PC-3 (cell line): ENCODE measurements at regions not wholly inside any gene's neighbourhood (a gene's known extent, or its start where the extent isn't known, plus 50 kb on each side); places are given as distances from the start of the nearest gene placed in this dataset.

ENCODE experiments used
- ATAC-seq: fragments of 200-7000 bp; cut with Tn5 transposase; 2 replicates; pipeline ENCODE4 v1.9.1; 2020; ENCODE audit warnings: mild to moderate bottlenecking, moderate library complexity
- BruUV-seq: library from RNA; stranded (reverse); fragments of 400-500 nt; replicated peaks from 2 replicates; lab custom pipeline; 2021; lab: Mats Ljungman, UMichigan
- CTCF ChIA-PET: fragments of 300-600 bp; sonication (Branson Sonifier 250); formaldehyde crosslinking; loops from one replicate; lab custom pipeline; 2022; ENCODE audit warnings: antibody characterized with exemption; lab: Charles Lee
- POLR2A ChIA-PET: fragments of 300-600 bp; sonication (Branson Sonifier 250); formaldehyde crosslinking; loops from one replicate; lab custom pipeline; 2022; ENCODE audit warnings: antibody characterized with exemption; ENCODE audit not compliant: unreplicated experiment; lab: Charles Lee
- DNase-seq: peaks from one replicate; pipeline ENCODE4 v3.0.0-alpha.2; 2015
- H2AFZ ChIP-seq: fragments of 300-600 bp; sonication (generic); 2 replicates; pipeline ENCODE4 v1.6.0; 2016; ENCODE audit warnings: antibody characterized with exemption, low read length
- H3F3A ChIP-seq: fragments of 300-600 bp; sonication (generic); one replicate; pipeline ENCODE4 v1.6.0; 2017; ENCODE audit warnings: antibody characterized with exemption, low read length, control low read depth, mild to moderate bottlenecking; ENCODE audit not compliant: unreplicated experiment
- H3K27ac ChIP-seq: fragments of 300-600 bp; sonication (generic); 2 replicates; pipeline ENCODE4 v1.5.1; 2016; ENCODE audit warnings: mild to moderate bottlenecking, low read length
- H3K27me3 ChIP-seq: fragments of 300-600 bp; sonication (generic); 2 replicates; pipeline ENCODE4 v1.6.1; 2016; ENCODE audit warnings: low read length, mixed read lengths
- H3K36me3 ChIP-seq: fragments of 300-600 bp; sonication (generic); 2 replicates; pipeline ENCODE4 v1.6.1; 2016; ENCODE audit warnings: low read depth, mixed run types, low read length, mixed read lengths
- H3K4me1 ChIP-seq: fragments of 300-600 bp; sonication (generic); 2 replicates; pipeline ENCODE4 v1.5.1; 2016; ENCODE audit warnings: low read length; ENCODE audit not compliant: insufficient read depth
- H3K4me2 ChIP-seq: fragments of 300-600 bp; sonication (generic); 2 replicates; pipeline ENCODE4 v1.6.0; 2016; ENCODE audit warnings: low read length
- H3K4me3 ChIP-seq: fragments of 300-600 bp; sonication (generic); 2 replicates; pipeline ENCODE4 v1.5.1; 2016; ENCODE audit warnings: mild to moderate bottlenecking, low read length, mixed read lengths
- H3K79me2 ChIP-seq: fragments of 300-600 bp; sonication (generic); 2 replicates; pipeline ENCODE4 v1.6.1; 2017; ENCODE audit warnings: low read length, mixed read lengths
- H3K9ac ChIP-seq: fragments of 300-600 bp; sonication (generic); 2 replicates; pipeline ENCODE4 v1.6.0; 2016; ENCODE audit warnings: mild to moderate bottlenecking, low read length
- H3K9me2 ChIP-seq: fragments of 300-600 bp; sonication (generic); replicated peaks from 2 replicates; pipeline ENCODE4 v1.6.1; 2016; ENCODE audit warnings: mixed run types, low read length, mixed read lengths
- H3K9me3 ChIP-seq: fragments of 300-600 bp; sonication (generic); 2 replicates; pipeline ENCODE4 v1.6.1; 2016; ENCODE audit warnings: low read length, mixed read lengths
- H4K20me1 ChIP-seq: fragments of 300-600 bp; sonication (generic); 2 replicates; pipeline ENCODE4 v1.6.1; 2016; ENCODE audit warnings: low read length, mixed read lengths
- CTCF ChIP-seq: fragments of 300-600 bp; sonication (generic); conservative IDR thresholded peaks from 2 replicates; pipeline ENCODE4 v1.5.1; 2017; ENCODE audit warnings: antibody characterized with exemption, low read depth, mild to moderate bottlenecking, low read length
- EZH2 ChIP-seq: fragments of 300-600 bp; sonication (generic); IDR thresholded peaks from one replicate; pipeline ENCODE4 v1.6.1; 2017; ENCODE audit warnings: antibody characterized with exemption, mild to moderate bottlenecking, low read length; ENCODE audit not compliant: unreplicated experiment
- EZH2phosphoT487 ChIP-seq: fragments of 300-600 bp; sonication (generic); IDR thresholded peaks from 2 replicates; pipeline ENCODE4 v1.6.1; 2018; ENCODE audit warnings: mild to moderate bottlenecking, antibody characterized with exemption, low read length, borderline replicate concordance
- intact Hi-C: fragments of 100-400 bp; cut with micrococcal nuclease; formaldehyde crosslinking; loops from 2 replicates; pipeline ENCODE4 v1.9.0; 2023

DNA sequence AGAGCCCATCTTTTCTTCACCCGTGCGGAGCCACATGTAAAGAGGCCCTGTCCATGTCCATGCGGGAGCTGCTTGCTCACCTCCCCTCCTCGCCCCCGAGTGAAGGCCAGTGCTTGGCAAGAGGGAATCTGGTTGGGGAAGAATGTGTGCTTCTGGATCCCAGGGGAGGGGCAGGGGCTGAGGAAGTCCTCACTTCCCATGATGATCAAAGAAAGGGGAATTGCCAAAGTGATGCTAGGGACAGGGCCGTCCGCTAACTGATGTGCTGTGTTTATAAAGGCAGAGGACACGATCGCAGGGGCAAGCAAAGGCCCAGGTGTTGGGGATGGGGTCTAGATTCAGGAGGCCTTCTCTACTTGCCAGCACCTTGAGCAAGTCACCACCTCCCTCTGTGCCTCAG, 137.4 kb upstream of the PRMT8 start:
- Histone ChIP-seq H3F3A (no peaks in the 10 kb centered on the region), H3K9me2 (no peaks in the 10 kb centered on the region), H3K4me2 (no peak overlapping the region), H3K9me3 (no peaks in the 10 kb centered on the region), H2AFZ (no peak overlapping the region), H3K27me3 (no peaks in the 10 kb centered on the region), H3K4me1 (no peaks in the 10 kb centered on the region), H3K9ac (no peak overlapping the region), H3K79me2 (no peaks in the 10 kb centered on the region), H3K27ac (no peak overlapping the region), H4K20me1 (no peaks in the 10 kb centered on the region), H3K4me3 (no peak overlapping the region), H3K36me3 (no peaks in the 10 kb centered on the region)
- TF ChIP-seq EZH2, result no peak
- intact Hi-C loops, result no loop called here
- POLR2A ChIA-PET, result no interaction called here
- CTCF ChIA-PET, result no interaction called here
- ATAC-seq (no peak), DNase-seq (no peak)
- no TSS peak for BruUV-seq

DNA sequence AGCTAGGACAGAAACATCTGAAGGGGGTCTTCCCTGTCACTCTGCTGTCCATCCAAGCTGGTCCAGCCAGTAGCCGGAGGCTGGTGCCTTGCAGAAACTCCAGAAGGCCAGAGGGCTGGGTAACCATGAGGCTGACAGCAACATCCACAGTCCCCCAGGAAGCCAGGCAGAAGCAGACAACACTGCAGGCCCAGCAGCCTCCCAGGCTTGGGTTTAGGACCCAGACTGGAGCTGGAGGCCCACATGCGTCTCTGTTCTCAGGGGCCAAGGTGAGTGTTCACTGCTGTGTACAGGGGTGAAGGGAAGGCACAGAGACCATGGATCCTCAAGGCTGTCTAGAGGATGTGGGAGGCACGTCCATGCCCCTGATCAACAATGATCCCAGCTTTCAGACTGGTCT, 136.4 kb upstream of the PRMT8 start:
- H3K27me3 ChIP-seq, result no peaks in the 10 kb centered on the region
- H3K36me3 ChIP-seq, result no peaks in the 10 kb centered on the region
- H2AFZ ChIP-seq, result no peak overlapping the region
- no peak overlapping the region for H3K4me3 ChIP-seq
- H4K20me1 ChIP-seq, result no peaks in the 10 kb centered on the region
- H3K4me1 ChIP-seq, result no peaks in the 10 kb centered on the region
- no TSS peak for BruUV-seq
- no peak for ATAC-seq
- H3K4me2 ChIP-seq, result no peak overlapping the region
- H3K9ac ChIP-seq, result no peak overlapping the region
- no peaks in the 10 kb centered on the region for H3K9me3 ChIP-seq
- H3F3A ChIP-seq, result no peaks in the 10 kb centered on the region
- no peaks in the 10 kb centered on the region for H3K9me2 ChIP-seq
- POLR2A ChIA-PET, result no interaction called here
- CTCF ChIA-PET, result no interaction called here
- no peak overlapping the region for H3K27ac ChIP-seq
- H3K79me2 ChIP-seq, result no peaks in the 10 kb centered on the region
- no peak for DNase-seq
- intact Hi-C loops, result no loop called here
- no peak for TF ChIP-seq EZH2phosphoT487
- no peak for TF ChIP-seq EZH2
- no peak for TF ChIP-seq CTCF

- DNase-seq, result no peak
- Histone ChIP-seq H3K4me1 (no peaks in the 10 kb centered on the region), H4K20me1 (no peaks in the 10 kb centered on the region), H3K9me2 (no peaks in the 10 kb centered on the region), H3K4me3 (no peak overlapping the region), H3K36me3 (no peaks in the 10 kb centered on the region), H3K9ac (no peak overlapping the region), H3K27ac (no peak overlapping the region), H3F3A (no peaks in the 10 kb centered on the region), H3K9me3 (no peaks in the 10 kb centered on the region), H3K4me2 (no peak overlapping the region), H3K79me2 (no peaks in the 10 kb centered on the region), H2AFZ (no peak overlapping the region), H3K27me3 (no peaks in the 10 kb centered on the region)
- intact Hi-C loops, result no loop called here
- CTCF ChIA-PET, result no interaction called here
- no peak for ATAC-seq
- POLR2A ChIA-PET, result no interaction called here
- BruUV-seq, result no TSS peak
- TF ChIP-seq EZH2phosphoT487 (no peak), EZH2 (no peak), CTCF (no peak)
Observed at GRCh38 chr12:3355378-3355900, 135.6 kb upstream of the PRMT8 start.
